Prostate gland (tissue), 2 donors: ENCODE measurements at regions not wholly inside any gene's neighbourhood (a gene's known extent, or its start where the extent isn't known, plus 50 kb on each side); places are given as distances from the start of the nearest gene placed in this dataset.
A peak's percentile ranks its signal among the peaks of the same experiment; 100 is the strongest.
"Not testable (repeated sequence)": the region's sequence is repeated elsewhere in the genome, so short reads cannot be mapped to it uniquely, and the experiment has no call there.

Source experiments
- DNase-seq: peaks from one replicate; pipeline ENCODE4 v3.0.0-alpha.2; 2019; ENCODE audit warnings: low spot score
- H3K27ac ChIP-seq, 2 donors: fragments of 200-600 bp; sonication (generic); 2 replicates each; pipeline ENCODE4 v1.5.1; 2017 to 2019
- H3K27me3 ChIP-seq: fragments of 200-600 bp; sonication (generic); replicated peaks from 2 replicates; pipeline ENCODE4 v1.5.1; 2019; ENCODE audit not compliant: insufficient read depth
- H3K36me3 ChIP-seq, 2 donors: fragments of 200-600 bp; sonication (generic); 1 replicate in 1 of 2; 2 replicates in 1 of 2; pipeline versions ENCODE4 v1.5.1 to v1.8.1; 2017 to 2019
- H3K4me1 ChIP-seq: fragments of 200-600 bp; sonication (generic); replicated peaks from 2 replicates; pipeline ENCODE4 v1.5.1; 2019
- H3K4me3 ChIP-seq, 2 donors: fragments of 200-600 bp; sonication (generic); 2 replicates each; pipeline ENCODE4 v1.5.1; 2017 to 2019
- H3K9me3 ChIP-seq: fragments of 200-600 bp; sonication (generic); 2 replicates; pipeline ENCODE4 v1.5.1; 2017
- CTCF ChIP-seq, 4 experiments: fragments of 200-600 bp in 2 of 4; fragments of 450-650 bp in 2 of 4; sonication (generic) in 2 of 4; IDR thresholded peaks; 1 replicate in 3 of 4; 2 replicates in 1 of 4; pipeline ENCODE4 v1.5.1; 2016 to 2019; ENCODE audit warnings: antibody characterized with exemption in 4 of 4, mild to moderate bottlenecking in 2 of 4, moderate library complexity in 2 of 4
- POLR2A ChIP-seq: fragments of 450-650 bp; IDR thresholded peaks from one replicate; pipeline ENCODE4 v1.6.1; 2016; ENCODE audit warnings: antibody characterized with exemption, mild to moderate bottlenecking
- POLR2AphosphoS5 ChIP-seq: sonication (generic); formaldehyde crosslinking; IDR thresholded peaks from one replicate; pipeline ENCODE4 v1.6.1; 2017; ENCODE audit warnings: antibody characterized with exemption
- WGBS: methylation state at CpG from one replicate; pipeline ENCODE4 v1.1.5; 2018; 5-methylcytosine and 5-hydroxymethylcytosine counted together
- intact Hi-C: fragments of 100-400 bp; cut with DNase I; formaldehyde crosslinking; loops from one replicate; pipeline ENCODE4 v1.14.2; 2022

- H3K27me3 ChIP-seq, result no peaks in the 10 kb centered on the region
- DNase-seq, result no peak
- H3K4me3 ChIP-seq, result no peak overlapping the region
- H3K36me3 ChIP-seq, result no peaks in the 10 kb centered on the region
- intact Hi-C loops, result no loop called here
- H3K9me3 ChIP-seq, result no peaks in the 10 kb centered on the region
- TF ChIP-seq POLR2AphosphoS5, result no peak
- TF ChIP-seq CTCF (IDR thresholded peaks at IDR 0.05), result no peak
- H3K27ac ChIP-seq, result no peak overlapping the region
- no peaks in the 10 kb centered on the region for H3K4me1 ChIP-seq
- WGBS, result 53% methylated on average over 2 of the region's 2 CpGs
Observed at GRCh38 chr6:121940728-121941127, 458.7 kb upstream of the HSF2 start.

GRCh38 chr6:121944354-121944753 lies 455.1 kb upstream of the HSF2 start:
- 24% methylated on average over 1 of the region's 1 CpG for WGBS
- intact Hi-C loops, result no loop called here
- Histone ChIP-seq H3K9me3 (no peaks in the 10 kb centered on the region), H3K4me3 (no peak overlapping the region), H3K27me3 (no peaks in the 10 kb centered on the region), H3K36me3 (no peaks in the 10 kb centered on the region), H3K4me1 (no peaks in the 10 kb centered on the region), H3K27ac (no peak overlapping the region)
- no peak for DNase-seq
- TF ChIP-seq CTCF (IDR thresholded peaks at IDR 0.05) (no peak), POLR2AphosphoS5 (no peak), POLR2A (no peak)

GRCh38 chr6:121951123-121951522 lies 448.3 kb upstream of the HSF2 start:
- no peak for DNase-seq
- intact Hi-C loops, result no loop called here
- H3K4me1 ChIP-seq, result no peaks in the 10 kb centered on the region
- H3K9me3 ChIP-seq, result no peaks in the 10 kb centered on the region
- no peaks in the 10 kb centered on the region for H3K36me3 ChIP-seq
- TF ChIP-seq POLR2A (no peak), POLR2AphosphoS5 (no peak), CTCF (IDR thresholded peaks at IDR 0.05) (no peak)
- no peak overlapping the region for H3K4me3 ChIP-seq
- H3K27ac ChIP-seq, result no peak overlapping the region
- H3K27me3 ChIP-seq, result no peaks in the 10 kb centered on the region
- WGBS, result 57% methylated on average over 4 of the region's 4 CpGs

- WGBS, result 54% methylated on average over 5 of the region's 5 CpGs
- Histone ChIP-seq H3K27me3 (no peaks in the 10 kb centered on the region), H3K4me3 (no peak overlapping the region), H3K9me3 (no peaks in the 10 kb centered on the region), H3K27ac (peak overlapping the region; percentile 2 to 7), H3K36me3 (no peaks in the 10 kb centered on the region), H3K4me1 (no peaks in the 10 kb centered on the region)
- intact Hi-C loops, result no loop called here
- DNase-seq, result peak; percentile 37
- TF ChIP-seq POLR2AphosphoS5, result peak; percentile 60
- TF ChIP-seq CTCF (IDR thresholded peaks at IDR 0.05), result no peak
Observed at GRCh38 chr6:121951918-121952379, 447.5 kb upstream of the HSF2 start.

GRCh38 chr6:121955401-121955800 lies 444.1 kb upstream of the HSF2 start:
- H3K27ac ChIP-seq, H3K36me3 ChIP-seq, H3K27me3 ChIP-seq, intact Hi-C loops, H3K9me3 ChIP-seq, H3K4me3 ChIP-seq, H3K4me1 ChIP-seq, DNase-seq: not testable (repeated sequence)
- 87% methylated on average over 2 of the region's 2 CpGs for WGBS
